Epithelial cell of proximal tubule (primary cell): ENCODE measurements at regions not wholly inside any gene's neighbourhood (a gene's known extent, or its start where the extent isn't known, plus 50 kb on each side); places are given as distances from the start of the nearest gene placed in this dataset.

Experiments used
- DNase-seq: peaks from one replicate; pipeline ENCODE4 v3.0.0-alpha.2; 2011; ENCODE audit warnings: low read depth
- H3K4me3 ChIP-seq: 2 replicates; pipeline ENCODE4 v1.5.1; 2011; ENCODE audit warnings: low read depth, mild to moderate bottlenecking, low read length
- CTCF ChIP-seq: conservative IDR thresholded peaks from 2 replicates; pipeline ENCODE4 v1.5.1; 2012; ENCODE audit warnings: low read depth, mild to moderate bottlenecking, low read length

DNA sequence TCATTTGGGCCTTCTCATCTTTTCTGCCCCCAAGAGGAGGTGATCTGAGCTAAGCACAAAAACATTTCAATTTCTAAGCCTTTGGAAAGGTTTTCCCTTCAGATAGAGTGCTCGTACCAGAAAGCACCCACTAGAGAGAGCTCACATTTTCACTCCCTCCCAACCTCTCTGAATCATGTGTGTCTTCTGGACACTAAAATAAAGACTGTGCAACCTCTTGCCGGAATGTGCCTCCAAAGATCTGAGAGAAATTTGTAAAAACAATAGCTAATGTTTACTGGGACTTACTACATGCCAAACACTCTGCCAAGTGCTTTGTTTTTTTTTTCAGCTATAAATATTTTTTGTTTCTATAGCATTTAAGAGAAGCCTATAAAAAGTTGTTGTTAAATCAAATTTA, 120.6 kb upstream of the LNX1 start:
- DNase-seq = no peak
- no peak overlapping the region for H3K4me3 ChIP-seq
- no peak for TF ChIP-seq CTCF

GRCh38 chr4:53709693-53710092, 118.4 kb upstream of the LNX1 start:
- TF ChIP-seq CTCF = no peak
- no peak overlapping the region for H3K4me3 ChIP-seq
- no peak for DNase-seq

- TF ChIP-seq CTCF = no peak
- H3K4me3 ChIP-seq = no peak overlapping the region
- DNase-seq = no peak
Observed at GRCh38 chr4:53707491-53707890, 116.2 kb upstream of the LNX1 start.

DNA sequence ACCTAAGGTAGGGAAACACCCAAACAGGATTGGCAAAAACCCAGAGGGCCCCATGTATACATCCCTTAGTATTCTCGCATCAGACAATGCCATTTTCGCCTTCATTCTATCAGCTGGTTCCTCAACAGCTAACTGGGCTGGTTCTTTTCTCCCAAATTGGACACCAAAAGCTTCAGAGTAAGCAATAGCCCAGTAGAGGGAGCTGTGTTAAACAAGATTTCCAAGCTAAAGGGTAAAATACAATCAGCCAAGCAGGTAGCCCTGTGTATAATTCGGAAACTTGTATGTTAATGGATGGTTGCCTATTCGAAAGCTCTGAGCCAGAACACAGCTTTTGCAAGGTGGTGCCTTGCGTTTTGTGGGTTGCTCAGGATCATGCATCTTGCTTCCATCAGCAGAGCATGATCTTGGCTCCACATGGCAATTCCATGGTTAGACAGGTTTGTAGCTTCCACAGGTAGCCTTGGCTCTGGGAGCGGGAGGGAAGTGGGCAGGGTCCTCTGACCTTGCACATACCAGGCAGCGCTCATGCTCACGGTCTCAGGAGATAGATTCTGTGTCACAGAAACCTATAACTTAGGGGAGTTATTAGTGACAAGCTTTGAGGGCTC, 115.2 kb upstream of the LNX1 start:
- H3K4me3 ChIP-seq = no peak overlapping the region
- peak; percentile 77 for TF ChIP-seq CTCF
- DNase-seq = no peak

- no peak for DNase-seq
- no peak overlapping the region for H3K4me3 ChIP-seq
- no peak for TF ChIP-seq CTCF
Observed at GRCh38 chr4:53705972-53706371, 114.7 kb upstream of the LNX1 start.

- H3K4me3 ChIP-seq = no peak overlapping the region
- DNase-seq = no peak
- TF ChIP-seq CTCF = no peak
Observed at GRCh38 chr4:53705151-53705764, 114.0 kb upstream of the LNX1 start.

GRCh38 chr4:53704329-53704728, 113.0 kb upstream of the LNX1 start:
- no peak for TF ChIP-seq CTCF
- no peak for DNase-seq
- no peak overlapping the region for H3K4me3 ChIP-seq
